ENCODE measurements at regions not wholly inside any gene's neighbourhood (a gene's known extent, or its start where the extent isn't known, plus 50 kb on each side); places are given as distances from the start of the nearest gene placed in this dataset.

DNA sequence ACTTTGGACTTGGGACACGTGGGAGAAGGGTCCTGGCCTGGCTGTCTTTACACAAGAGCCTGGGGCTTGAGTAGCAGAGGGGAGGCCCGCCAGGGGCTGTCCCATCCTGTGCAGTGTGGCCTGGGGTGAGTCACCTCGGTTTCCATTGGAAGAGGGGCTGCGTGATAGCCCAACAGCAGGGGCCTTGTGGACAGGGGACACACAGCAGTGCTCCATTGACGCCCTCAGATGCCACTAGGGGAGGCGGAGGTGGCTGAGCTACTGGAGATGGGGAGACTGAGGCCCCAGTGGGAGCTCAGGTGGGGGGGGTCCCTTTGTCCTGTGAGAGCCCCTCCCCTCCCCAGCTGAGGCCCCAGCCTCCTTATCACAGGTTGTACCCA is 50.0 kb upstream of the RNU6ATAC start:
- peaks cover 6% of the 10 kb centered on the region for H3K9me3 Mint-ChIP-seq
- H3K4me3 Mint-ChIP-seq = no peak overlapping the region
- H3K9ac ChIP-seq (ENCODE audit: extremely low read depth, low read length, poor library complexity, severe bottlenecking) = no peak overlapping the region
- no peak for TF ChIP-seq CTCF (conservative IDR thresholded peaks at IDR 0.05)
- no peaks in the 10 kb centered on the region for H3K27me3 Mint-ChIP-seq (ENCODE audit: insufficient read depth)
- no peak for DNase-seq
- H3K27me3 ChIP-seq (ENCODE audit: control insufficient read depth, insufficient read depth, low read length, poor library complexity, severe bottlenecking) = no peaks in the 10 kb centered on the region
- peak overlapping the region; percentile 87 for H3K27ac ChIP-seq (ENCODE audit: low read depth, low read length)
- WGBS, 2 experiments (ENCODE audit: insufficient coverage in 1 of 2, insufficient read length in 1 of 2) = 89 to 100% methylated on average over 1 to 6 of the region's 6 CpGs
- H3K4me1 ChIP-seq (ENCODE audit: control insufficient read depth, insufficient read depth, low read length) = no peaks in the 10 kb centered on the region
- H3K27ac Mint-ChIP-seq = no peak overlapping the region
- H3K36me3 Mint-ChIP-seq (ENCODE audit: low read depth) = no peaks in the 10 kb centered on the region
- no peak overlapping the region for H3K4me3 ChIP-seq (ENCODE audit: low read length)
- no peaks in the 10 kb centered on the region for H3K36me3 ChIP-seq (ENCODE audit: control insufficient read depth, insufficient read depth, low read length)
- peaks cover 3% of the 10 kb centered on the region for H3K4me1 Mint-ChIP-seq
- H3K9me3 ChIP-seq (ENCODE audit: control insufficient read depth, low read length) = no peaks in the 10 kb centered on the region

DNA sequence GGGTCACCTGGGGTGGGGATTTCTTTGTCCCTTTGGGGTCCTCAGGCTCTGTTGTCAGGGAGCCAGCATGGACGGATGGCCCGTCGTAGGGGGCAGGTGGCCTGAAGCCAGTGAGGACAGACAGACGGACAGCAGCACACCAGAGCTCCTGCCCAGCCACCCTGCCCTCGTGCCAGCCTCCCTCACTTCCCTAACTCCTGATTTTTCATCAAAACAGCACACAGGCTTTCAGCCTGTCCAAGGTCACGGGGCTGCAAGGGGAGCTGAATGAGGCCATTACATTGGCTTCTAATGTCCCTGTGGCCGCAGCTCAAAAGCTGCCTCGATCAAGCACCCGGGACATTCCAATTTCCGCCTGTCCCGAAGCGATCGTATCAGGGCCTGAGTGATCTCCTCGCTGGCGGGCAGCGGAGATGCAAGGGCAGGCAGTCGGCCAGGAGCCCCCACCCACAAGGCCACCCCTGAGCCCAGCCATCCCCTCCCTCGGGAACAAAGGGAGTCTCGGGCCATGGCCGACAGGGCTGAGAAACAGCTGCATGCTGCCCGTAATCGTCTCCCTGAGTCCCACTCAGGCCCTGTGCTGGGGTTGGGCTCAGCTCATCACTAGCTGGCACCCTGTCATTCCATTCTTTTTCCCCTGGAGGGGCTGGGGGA is 50.5 kb upstream of the RNU6ATAC start:
- TF ChIP-seq CTCF (conservative IDR thresholded peaks at IDR 0.05) = no peak
- Histone ChIP-seq H3K9ac (ENCODE audit: extremely low read depth, low read length, poor library complexity, severe bottlenecking) (no peak overlapping the region), H3K4me1 (ENCODE audit: control insufficient read depth, insufficient read depth, low read length) (no peaks in the 10 kb centered on the region), H3K36me3 (ENCODE audit: control insufficient read depth, insufficient read depth, low read length) (no peaks in the 10 kb centered on the region), H3K4me3 (ENCODE audit: low read length) (no peak overlapping the region), H3K27me3 (ENCODE audit: control insufficient read depth, insufficient read depth, low read length, poor library complexity, severe bottlenecking) (no peaks in the 10 kb centered on the region), H3K27ac (ENCODE audit: low read depth, low read length) (peak overlapping the region; percentile 87), H3K9me3 (ENCODE audit: control insufficient read depth, low read length) (no peaks in the 10 kb centered on the region)
- Mint-ChIP-seq H3K4me1 (peaks cover 3% of the 10 kb centered on the region), H3K36me3 (ENCODE audit: low read depth) (no peaks in the 10 kb centered on the region), H3K27ac (no peak overlapping the region), H3K27me3 (ENCODE audit: insufficient read depth) (no peaks in the 10 kb centered on the region), H3K9me3 (peaks cover 6% of the 10 kb centered on the region), H3K4me3 (no peak overlapping the region)
- WGBS, 2 experiments (ENCODE audit: insufficient coverage in 1 of 2, insufficient read length in 1 of 2) = 89 to 92% methylated on average over 11 to 22 of the region's 22 CpGs
- DNase-seq = no peak

- no peak overlapping the region for H3K27ac Mint-ChIP-seq
- Histone ChIP-seq H3K4me1 (ENCODE audit: control insufficient read depth, insufficient read depth, low read length) (no peaks in the 10 kb centered on the region), H3K9me3 (ENCODE audit: control insufficient read depth, low read length) (no peaks in the 10 kb centered on the region), H3K36me3 (ENCODE audit: control insufficient read depth, insufficient read depth, low read length) (no peaks in the 10 kb centered on the region), H3K27me3 (ENCODE audit: control insufficient read depth, insufficient read depth, low read length, poor library complexity, severe bottlenecking) (no peaks in the 10 kb centered on the region), H3K27ac (ENCODE audit: low read depth, low read length) (peak overlapping the region; percentile 87), H3K4me3 (ENCODE audit: low read length) (no peak overlapping the region), H3K9ac (ENCODE audit: extremely low read depth, low read length, poor library complexity, severe bottlenecking) (no peak overlapping the region)
- peaks cover 3% of the 10 kb centered on the region for H3K4me1 Mint-ChIP-seq
- H3K27me3 Mint-ChIP-seq (ENCODE audit: insufficient read depth) = no peaks in the 10 kb centered on the region
- H3K36me3 Mint-ChIP-seq (ENCODE audit: low read depth) = no peaks in the 10 kb centered on the region
- no peak for DNase-seq
- TF ChIP-seq CTCF (conservative IDR thresholded peaks at IDR 0.05) = no peak
- WGBS, 2 experiments (ENCODE audit: insufficient coverage in 1 of 2, insufficient read length in 1 of 2) = 90 to 91% methylated on average over 2 to 7 of the region's 7 CpGs
- H3K4me3 Mint-ChIP-seq = no peak overlapping the region
- peaks cover 6% of the 10 kb centered on the region for H3K9me3 Mint-ChIP-seq
Observed at GRCh38 chr9:134215420-134215698, 51.0 kb upstream of the RNU6ATAC start.
